ENCODE measurements at regions not wholly inside any gene's neighbourhood (a gene's known extent, or its start where the extent isn't known, plus 50 kb on each side); places are given as distances from the start of the nearest gene placed in this dataset.

GRCh38 chr9:71619926-71620325 is 148.4 kb downstream of the CEMIP2 start:
- no peak for TF ChIP-seq POLR2A (IDR thresholded peaks at IDR 0.05)
- no peak for TF ChIP-seq EP300 (IDR thresholded peaks at IDR 0.05)
- TF ChIP-seq POLR2AphosphoS5 (IDR thresholded peaks at IDR 0.05), result no peak
- TF ChIP-seq, protein P1, sequence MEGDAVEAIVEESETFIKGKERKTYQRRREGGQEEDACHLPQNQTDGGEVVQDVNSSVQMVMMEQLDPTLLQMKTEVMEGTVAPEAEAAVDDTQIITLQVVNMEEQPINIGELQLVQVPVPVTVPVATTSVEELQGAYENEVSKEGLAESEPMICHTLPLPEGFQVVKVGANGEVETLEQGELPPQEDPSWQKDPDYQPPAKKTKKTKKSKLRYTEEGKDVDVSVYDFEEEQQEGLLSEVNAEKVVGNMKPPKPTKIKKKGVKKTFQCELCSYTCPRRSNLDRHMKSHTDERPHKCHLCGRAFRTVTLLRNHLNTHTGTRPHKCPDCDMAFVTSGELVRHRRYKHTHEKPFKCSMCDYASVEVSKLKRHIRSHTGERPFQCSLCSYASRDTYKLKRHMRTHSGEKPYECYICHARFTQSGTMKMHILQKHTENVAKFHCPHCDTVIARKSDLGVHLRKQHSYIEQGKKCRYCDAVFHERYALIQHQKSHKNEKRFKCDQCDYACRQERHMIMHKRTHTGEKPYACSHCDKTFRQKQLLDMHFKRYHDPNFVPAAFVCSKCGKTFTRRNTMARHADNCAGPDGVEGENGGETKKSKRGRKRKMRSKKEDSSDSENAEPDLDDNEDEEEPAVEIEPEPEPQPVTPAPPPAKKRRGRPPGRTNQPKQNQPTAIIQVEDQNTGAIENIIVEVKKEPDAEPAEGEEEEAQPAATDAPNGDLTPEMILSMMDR (IDR thresholded peaks at IDR 0.05), result no peak
- 84 to 95% methylated on average over 2 of the region's 2 CpGs for WGBS, 2 donors
- DNase-seq (no peak), ATAC-seq (ENCODE audit: low FRiP score in 2 of 2) (no peak)
- no peaks in the 10 kb centered on the region for H3K27me3 ChIP-seq
- H3K4me3 ChIP-seq, result no peak overlapping the region
- H3K27ac ChIP-seq, result no peak overlapping the region
- H3K4me1 ChIP-seq, result no peaks in the 10 kb centered on the region
- H3K36me3 ChIP-seq, result no peaks in the 10 kb centered on the region
- H3K9me3 ChIP-seq, result peaks cover 0 to 3% (median 0%) of the 10 kb centered on the region in 4 donors

- TF ChIP-seq EP300 (IDR thresholded peaks at IDR 0.05) (no peak), POLR2A (IDR thresholded peaks at IDR 0.05) (no peak), POLR2AphosphoS5 (IDR thresholded peaks at IDR 0.05) (no peak)
- TF ChIP-seq, protein P1 (IDR thresholded peaks at IDR 0.05), result no peak
- WGBS, 2 donors, result 66 to 70% methylated on average over 3 of the region's 3 CpGs
- no peak for ATAC-seq (ENCODE audit: low FRiP score in 2 of 2)
Measured at GRCh38 chr9:71614409-71615010, 153.8 kb downstream of the CEMIP2 start.

GRCh38 chr9:71612889-71613288 is 155.4 kb downstream of the CEMIP2 start:
- TF ChIP-seq POLR2AphosphoS5 (IDR thresholded peaks at IDR 0.05) (no peak), EP300 (IDR thresholded peaks at IDR 0.05) (no peak), POLR2A (IDR thresholded peaks at IDR 0.05) (no peak)
- TF ChIP-seq, protein P1 (IDR thresholded peaks at IDR 0.05), result no peak
- WGBS, 2 donors, result 75 to 88% methylated on average over 2 of the region's 2 CpGs
- Histone ChIP-seq H3K27ac (no peak overlapping the region), H3K27me3 (no peaks in the 10 kb centered on the region), H3K4me3 (no peak overlapping the region), H3K9me3 (peaks cover 0 to 6% (median 4%) of the 10 kb centered on the region in 4 donors), H3K4me1 (no peaks in the 10 kb centered on the region), H3K36me3 (no peaks in the 10 kb centered on the region)
- ATAC-seq (ENCODE audit: low FRiP score in 2 of 2) (no peak), DNase-seq (no peak)

More at GRCh38 chr9:71614409-71615010, 153.8 kb downstream of the CEMIP2 start:
- peaks cover 0 to 6% (median 4%) of the 10 kb centered on the region in 4 donors for H3K9me3 ChIP-seq
- H3K36me3 ChIP-seq, result no peaks in the 10 kb centered on the region
- H3K4me3 ChIP-seq, result no peak overlapping the region
- DNase-seq, result no peak
- H3K4me1 ChIP-seq, result no peaks in the 10 kb centered on the region
- H3K27me3 ChIP-seq, result no peaks in the 10 kb centered on the region
- H3K27ac ChIP-seq, result no peak overlapping the region

DNA sequence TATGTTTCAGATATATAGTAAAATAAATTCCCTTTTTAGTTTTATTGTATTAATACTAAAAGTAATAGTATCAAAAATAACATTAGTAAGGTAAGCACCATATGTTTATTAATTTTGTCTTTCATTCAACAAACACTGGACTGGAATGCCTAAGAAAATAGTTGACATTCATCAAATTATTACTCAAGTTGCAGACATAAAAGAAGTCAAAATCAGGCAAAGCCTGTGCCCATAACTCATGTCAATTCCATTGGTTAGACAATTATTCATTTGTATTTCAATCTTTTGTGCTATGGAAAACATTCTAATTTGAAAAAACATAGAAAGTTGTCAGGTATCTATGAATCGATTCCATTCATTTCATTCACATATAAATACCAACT is 158.9 kb downstream of the CEMIP2 start:
- 94 to 98% methylated on average over 1 of the region's 1 CpG for WGBS, 2 donors
- TF ChIP-seq POLR2A (IDR thresholded peaks at IDR 0.05) (no peak), POLR2AphosphoS5 (IDR thresholded peaks at IDR 0.05) (no peak), EP300 (IDR thresholded peaks at IDR 0.05) (no peak)
- TF ChIP-seq, protein P1 (IDR thresholded peaks at IDR 0.05), result no peak
- no peak for DNase-seq

More for the DNA sequence above, 158.9 kb downstream of the CEMIP2 start:
- no peak for ATAC-seq (ENCODE audit: low FRiP score in 2 of 2)
- Histone ChIP-seq H3K36me3 (no peaks in the 10 kb centered on the region), H3K27ac (no peak overlapping the region), H3K9me3 (peaks cover 0 to 6% (median 3%) of the 10 kb centered on the region in 4 donors), H3K4me1 (no peaks in the 10 kb centered on the region), H3K4me3 (no peak overlapping the region), H3K27me3 (no peaks in the 10 kb centered on the region)
